GM12873 (cell line): ENCODE measurements at regions not wholly inside any gene's neighbourhood (a gene's known extent, or its start where the extent isn't known, plus 50 kb on each side); places are given as distances from the start of the nearest gene placed in this dataset.

Experiments
- TF ChIP-seq, protein P1 (sequence below): IDR thresholded peaks from 2 replicates; pipeline ENCODE4 v1.5.1; 2012; ENCODE audit warnings: low read depth, mild to moderate bottlenecking, moderate library complexity, low read length, control low read depth; ENCODE audit not compliant: insufficient read depth; ENCODE audit errors: missing control alignments

DNA sequence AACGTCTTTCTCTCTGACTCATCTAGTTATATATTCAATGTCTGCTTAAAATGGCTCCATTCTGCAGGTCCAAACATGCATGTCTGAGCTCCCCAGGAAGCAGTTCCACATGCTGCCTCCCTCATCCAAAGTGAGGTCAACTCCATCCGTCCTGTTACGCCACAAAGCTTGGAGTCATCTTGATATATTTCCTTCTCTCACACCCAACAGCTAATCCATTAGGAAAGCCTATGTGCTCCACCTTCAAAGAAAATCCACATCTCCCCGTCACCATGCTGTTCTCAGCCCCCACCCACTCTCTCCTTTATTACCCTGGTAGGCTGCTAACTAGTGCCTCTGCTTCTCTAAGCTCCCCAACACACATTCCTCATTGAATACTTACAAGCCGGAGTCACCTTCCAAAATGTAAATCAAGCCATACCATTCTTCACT, 130.2 kb upstream of the SYNDIG1 start:
- TF ChIP-seq, protein P1, sequence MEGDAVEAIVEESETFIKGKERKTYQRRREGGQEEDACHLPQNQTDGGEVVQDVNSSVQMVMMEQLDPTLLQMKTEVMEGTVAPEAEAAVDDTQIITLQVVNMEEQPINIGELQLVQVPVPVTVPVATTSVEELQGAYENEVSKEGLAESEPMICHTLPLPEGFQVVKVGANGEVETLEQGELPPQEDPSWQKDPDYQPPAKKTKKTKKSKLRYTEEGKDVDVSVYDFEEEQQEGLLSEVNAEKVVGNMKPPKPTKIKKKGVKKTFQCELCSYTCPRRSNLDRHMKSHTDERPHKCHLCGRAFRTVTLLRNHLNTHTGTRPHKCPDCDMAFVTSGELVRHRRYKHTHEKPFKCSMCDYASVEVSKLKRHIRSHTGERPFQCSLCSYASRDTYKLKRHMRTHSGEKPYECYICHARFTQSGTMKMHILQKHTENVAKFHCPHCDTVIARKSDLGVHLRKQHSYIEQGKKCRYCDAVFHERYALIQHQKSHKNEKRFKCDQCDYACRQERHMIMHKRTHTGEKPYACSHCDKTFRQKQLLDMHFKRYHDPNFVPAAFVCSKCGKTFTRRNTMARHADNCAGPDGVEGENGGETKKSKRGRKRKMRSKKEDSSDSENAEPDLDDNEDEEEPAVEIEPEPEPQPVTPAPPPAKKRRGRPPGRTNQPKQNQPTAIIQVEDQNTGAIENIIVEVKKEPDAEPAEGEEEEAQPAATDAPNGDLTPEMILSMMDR, result no peak

DNA sequence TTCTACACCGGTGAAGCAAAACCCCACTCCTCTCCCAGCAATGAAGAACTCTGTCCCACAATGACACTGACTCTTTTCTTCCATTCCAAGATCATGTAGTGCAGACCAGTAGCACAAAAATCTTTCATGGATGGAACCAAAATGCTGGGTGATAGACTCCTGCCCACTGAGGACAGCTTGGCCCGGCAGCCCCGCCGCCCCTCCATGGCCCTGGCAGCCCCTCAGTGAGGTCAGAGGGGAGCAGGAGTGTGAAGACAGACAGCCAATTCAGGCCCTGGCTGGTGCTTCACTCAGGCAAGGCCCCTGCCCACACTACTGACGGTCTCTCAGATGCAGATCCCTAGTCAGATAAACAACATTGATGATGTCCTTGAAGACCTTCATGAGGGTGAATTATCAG, 131.9 kb upstream of the SYNDIG1 start:
- TF ChIP-seq, protein P1, result no peak

GRCh38 chr20:24337069-24337468, 132.4 kb upstream of the SYNDIG1 start:
- TF ChIP-seq, protein P1, result no peak

- TF ChIP-seq, protein P1, result no peak
Observed at GRCh38 chr20:24334830-24335229, 134.6 kb upstream of the SYNDIG1 start.

GRCh38 chr20:24332956-24333355, 136.5 kb upstream of the SYNDIG1 start:
- TF ChIP-seq, protein P1, result no peak

GRCh38 chr20:24331939-24332338, 137.5 kb upstream of the SYNDIG1 start:
- TF ChIP-seq, protein P1, result no peak

- TF ChIP-seq, protein P1, result no peak
Observed at GRCh38 chr20:24328901-24329300, 140.5 kb upstream of the SYNDIG1 start.
